ENCODE measurements at regions not wholly inside any gene's neighbourhood (a gene's known extent, or its start where the extent isn't known, plus 50 kb on each side); places are given as distances from the start of the nearest gene placed in this dataset.
"Not testable (repeated sequence)": the region's sequence is repeated elsewhere in the genome, so short reads cannot be mapped to it uniquely, and the experiment has no call there.

- H3K9me3 Mint-ChIP-seq = peaks cover 8% of the 10 kb centered on the region
- no peaks in the 10 kb centered on the region for H3K4me1 Mint-ChIP-seq
- no peak overlapping the region for H3K27ac Mint-ChIP-seq
- H3K27me3 Mint-ChIP-seq = peaks cover 29% of the 10 kb centered on the region
- no peak overlapping the region for H3K4me3 Mint-ChIP-seq
- ATAC-seq (replicated peaks) = no peak
- H3K36me3 Mint-ChIP-seq (ENCODE audit: low read depth) = no peaks in the 10 kb centered on the region
Measured at GRCh38 chr19:23474172-23474571, 78.9 kb upstream of the ZNF91 start.

DNA sequence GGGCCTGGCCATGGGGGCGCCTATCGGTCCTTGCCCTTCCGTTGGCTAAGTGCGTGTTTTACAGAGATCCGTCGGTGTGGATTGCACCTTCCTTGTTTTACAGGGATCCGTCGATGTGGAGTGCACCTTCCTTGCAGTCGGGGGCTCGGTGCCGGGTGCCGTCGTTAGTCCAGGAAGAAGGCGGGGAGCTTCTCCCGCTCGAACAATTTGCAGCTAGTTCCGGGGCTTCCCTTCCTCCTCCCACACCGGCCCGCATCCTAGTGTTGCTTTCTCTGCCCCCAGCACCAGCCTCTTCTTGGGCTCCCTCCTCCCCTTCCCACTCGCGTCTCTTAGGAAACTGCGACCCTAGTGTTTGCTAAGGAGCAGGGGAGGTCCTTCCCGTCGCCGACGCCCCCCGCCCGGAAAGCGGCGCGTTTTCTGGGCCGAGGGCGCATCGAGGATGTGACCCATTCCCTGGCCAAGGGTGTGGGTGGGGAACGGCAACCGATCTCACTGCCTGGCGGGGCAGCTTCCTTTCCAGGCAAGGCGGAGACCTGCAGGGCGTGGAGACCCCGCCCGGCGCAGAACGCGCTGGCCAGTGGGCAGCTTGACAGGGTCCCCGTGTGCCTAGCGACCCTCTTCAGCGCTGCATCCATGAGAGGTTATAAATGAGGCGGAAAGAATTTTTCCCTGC lies 75.7 kb upstream of the ZNF91 start:
- H3K9me3 Mint-ChIP-seq = peaks cover 30% of the 10 kb centered on the region
- peaks cover 44% of the 10 kb centered on the region for H3K27me3 Mint-ChIP-seq
- no peaks in the 10 kb centered on the region for H3K36me3 Mint-ChIP-seq (ENCODE audit: low read depth)
- no peaks in the 10 kb centered on the region for H3K4me1 Mint-ChIP-seq
- no peak overlapping the region for H3K4me3 Mint-ChIP-seq
- H3K27ac Mint-ChIP-seq = no peak overlapping the region
- ATAC-seq (replicated peaks) = no peak

GRCh38 chr19:23464349-23464748 lies 69.1 kb upstream of the ZNF91 start:
- peaks cover 37% of the 10 kb centered on the region for H3K9me3 Mint-ChIP-seq

GRCh38 chr19:23461120-23461519 lies 65.8 kb upstream of the ZNF91 start:
- Mint-ChIP-seq H3K27me3 (no peaks in the 10 kb centered on the region), H3K36me3 (ENCODE audit: low read depth) (no peaks in the 10 kb centered on the region), H3K4me1 (no peaks in the 10 kb centered on the region), H3K27ac (no peak overlapping the region), H3K4me3 (no peak overlapping the region), H3K9me3 (peaks cover 21% of the 10 kb centered on the region)
- ATAC-seq (replicated peaks) = no peak

More at GRCh38 chr19:23464349-23464748, 69.1 kb upstream of the ZNF91 start:
- not testable (repeated sequence) for H3K27ac Mint-ChIP-seq; ATAC-seq (replicated peaks); H3K36me3 Mint-ChIP-seq (ENCODE audit: low read depth); H3K4me1 Mint-ChIP-seq; H3K4me3 Mint-ChIP-seq
- H3K27me3 Mint-ChIP-seq = peaks cover 20% of the 10 kb centered on the region

- H3K36me3 Mint-ChIP-seq (ENCODE audit: low read depth) = no peaks in the 10 kb centered on the region
- H3K27ac Mint-ChIP-seq = no peak overlapping the region
- H3K4me3 Mint-ChIP-seq = no peak overlapping the region
- peaks cover 16% of the 10 kb centered on the region for H3K9me3 Mint-ChIP-seq
- no peak for ATAC-seq (replicated peaks)
- H3K27me3 Mint-ChIP-seq = no peaks in the 10 kb centered on the region
- H3K4me1 Mint-ChIP-seq = no peaks in the 10 kb centered on the region
Measured at GRCh38 chr19:23460656-23461055, 65.4 kb upstream of the ZNF91 start.

Data from activated T-helper 17 cell treated with anti-CD3 and anti-CD28 coated beads, Interleukin-2, amount 50 U/mL, for 72 hours (primary cell).